Activated CD8-positive, alpha-beta memory T cell treated with anti-CD3 and anti-CD28 coated beads, Interleukin-2, amount 50 U/mL, for 24 hours (primary cell): ENCODE measurements at regions not wholly inside any gene's neighbourhood (a gene's known extent, or its start where the extent isn't known, plus 50 kb on each side); places are given as distances from the start of the nearest gene placed in this dataset.
"Not testable (repeated sequence)": the region's sequence is repeated elsewhere in the genome, so short reads cannot be mapped to it uniquely, and the experiment has no call there.

Experiments
- DNase-seq: peaks from one replicate; pipeline ENCODE4 v3.0.0-alpha.2; 2020; ENCODE audit errors: extremely low read depth

DNA sequence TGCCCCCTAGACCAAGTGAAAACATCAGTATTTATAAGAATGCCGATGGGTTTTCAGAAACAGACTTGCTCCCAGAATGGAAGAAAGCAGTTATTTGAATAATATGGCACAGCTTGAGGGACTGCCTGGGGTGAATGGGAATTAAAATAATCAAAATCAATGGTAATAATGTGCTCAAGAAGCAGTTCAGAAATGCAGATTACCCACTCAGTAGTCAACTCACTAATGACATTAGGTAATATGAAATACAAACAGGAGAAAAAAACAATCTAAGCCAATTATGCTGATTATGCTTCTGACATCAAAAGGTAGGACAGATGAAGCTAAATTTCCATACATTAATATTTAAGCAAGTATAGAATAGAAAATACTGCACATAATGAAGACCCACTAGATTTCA, 179.3 kb downstream of the ENC1 start:
- no peak for DNase-seq

DNA sequence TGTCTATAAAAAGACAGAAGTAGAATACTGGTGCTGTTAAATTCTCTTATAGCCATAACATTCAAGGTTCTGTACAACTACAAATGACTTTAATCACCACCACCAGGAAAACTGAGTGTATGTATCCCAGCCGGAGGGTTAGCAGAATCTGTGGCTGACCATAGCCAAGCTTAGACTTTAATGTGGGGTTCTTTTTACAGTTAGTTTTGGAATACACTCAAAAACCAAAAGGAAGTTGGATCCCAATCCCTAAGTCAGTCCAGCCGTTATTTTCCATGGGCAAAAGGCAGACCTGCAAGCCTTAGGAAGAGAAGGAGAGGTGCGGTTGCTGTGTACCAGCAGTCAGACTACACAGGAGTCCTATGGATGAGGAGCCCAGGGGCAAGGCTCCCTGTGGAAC, 179.8 kb downstream of the ENC1 start:
- DNase-seq, result no peak

DNA sequence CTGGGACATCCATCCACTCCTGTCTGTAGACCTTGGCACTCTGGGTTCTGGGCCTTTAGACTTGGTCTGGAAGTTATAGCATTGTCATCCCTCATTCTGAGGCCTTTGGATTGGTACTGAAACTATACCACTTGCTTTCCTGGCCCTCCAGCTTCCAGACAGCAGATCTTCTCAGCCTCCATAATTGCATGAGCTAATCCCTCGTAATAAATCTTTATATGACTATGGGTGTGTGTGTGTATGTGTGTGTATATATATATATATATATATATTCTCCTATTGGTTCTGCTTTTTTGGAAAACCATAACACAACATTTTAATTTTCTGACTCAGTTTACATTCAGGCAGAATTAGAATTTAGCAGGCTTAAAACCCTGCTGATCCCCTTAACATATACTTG, 180.5 kb downstream of the ENC1 start:
- no peak for DNase-seq

DNA sequence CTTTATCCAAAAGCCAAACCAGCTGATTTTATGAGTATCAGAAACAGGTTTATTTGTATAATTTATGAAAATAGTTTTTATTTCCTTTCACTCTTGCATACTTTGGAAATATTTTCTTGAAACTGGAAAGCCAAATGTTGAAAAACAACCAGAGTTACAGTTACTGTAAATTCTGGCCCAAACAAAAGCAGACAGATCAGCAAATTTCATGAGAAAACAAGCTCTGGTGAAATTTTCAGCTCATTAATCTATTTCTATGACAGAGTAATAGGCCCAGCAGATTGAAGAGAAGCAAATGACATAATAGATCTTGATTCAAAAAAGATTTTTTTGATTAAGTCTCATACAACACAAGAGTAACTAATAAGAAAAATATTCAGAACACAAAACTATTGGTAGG, 182.7 kb downstream of the ENC1 start:
- DNase-seq, result no peak

DNA sequence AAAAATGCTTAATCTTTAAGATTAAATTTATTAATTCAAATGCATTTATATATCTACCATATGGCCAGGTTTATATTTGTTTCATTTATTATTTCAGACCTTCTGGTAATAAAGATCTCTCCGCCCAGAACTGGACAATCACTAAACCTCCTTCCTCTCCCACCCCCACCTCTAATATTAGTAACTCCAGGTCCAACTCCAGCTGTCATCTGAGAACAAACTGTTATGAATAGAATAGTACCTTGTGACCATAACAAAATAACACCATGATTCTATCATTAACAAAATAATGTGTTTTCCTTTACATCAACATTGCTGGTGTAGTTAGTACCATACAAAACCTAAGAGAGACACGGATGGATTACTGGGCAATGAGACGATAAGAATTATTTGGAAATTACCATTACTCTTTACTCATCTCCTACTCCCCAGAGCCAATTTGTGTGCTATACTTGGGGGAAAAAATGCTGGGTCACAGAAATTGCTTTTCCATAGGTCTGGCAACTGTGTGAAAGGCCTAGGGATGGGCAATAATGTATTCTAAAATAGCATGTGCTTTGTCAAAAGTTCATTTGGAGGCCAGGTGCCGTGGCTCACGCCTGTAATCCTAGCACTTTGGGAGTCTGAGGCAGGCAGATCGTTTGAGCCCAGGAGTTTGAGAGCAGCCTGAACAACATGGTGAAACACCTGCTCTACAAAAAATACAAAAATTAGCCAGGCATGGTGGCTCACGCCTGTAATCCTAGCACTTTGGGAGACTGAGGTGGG, 186.1 kb downstream of the ENC1 start:
- DNase-seq, result no peak

DNA sequence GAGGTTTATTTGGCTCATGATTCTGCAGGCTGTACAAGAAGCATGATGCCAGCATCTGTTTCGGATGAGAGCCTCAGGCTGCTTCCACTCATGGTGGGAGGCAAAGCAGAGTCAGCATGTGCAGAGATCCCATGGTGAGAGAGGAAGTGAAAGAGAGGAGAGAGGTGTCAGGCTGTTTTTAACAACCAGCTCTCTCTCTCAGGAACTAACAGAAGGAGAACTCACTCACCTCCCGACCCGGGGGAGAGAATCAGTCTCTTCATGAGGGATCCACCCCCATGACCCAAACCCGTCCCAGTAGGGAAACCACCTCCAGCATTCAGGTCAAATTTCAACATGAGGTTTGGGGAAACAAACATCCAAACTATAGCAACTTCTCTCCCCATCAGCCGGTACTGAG, 187.7 kb downstream of the ENC1 start:
- no peak for DNase-seq

DNA sequence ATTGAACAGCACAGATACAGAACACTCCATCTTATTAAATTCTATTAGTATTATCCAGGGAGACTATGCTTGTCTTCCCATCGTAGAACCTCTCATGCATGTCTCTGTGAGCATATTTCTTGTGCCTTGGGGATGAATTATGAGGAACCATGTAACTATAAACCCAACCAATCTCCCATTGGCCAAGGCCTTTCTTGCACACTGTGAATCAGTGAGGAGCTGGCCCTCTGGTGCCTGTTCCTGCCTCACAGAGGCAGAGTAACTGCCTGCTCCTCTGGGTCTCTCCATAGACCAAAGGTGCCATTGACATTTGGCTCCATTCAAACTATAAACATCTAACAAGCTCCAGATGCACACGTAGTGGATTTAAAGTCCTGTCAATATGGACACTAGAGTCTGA, 190.4 kb downstream of the ENC1 start:
- no peak for DNase-seq

DNA sequence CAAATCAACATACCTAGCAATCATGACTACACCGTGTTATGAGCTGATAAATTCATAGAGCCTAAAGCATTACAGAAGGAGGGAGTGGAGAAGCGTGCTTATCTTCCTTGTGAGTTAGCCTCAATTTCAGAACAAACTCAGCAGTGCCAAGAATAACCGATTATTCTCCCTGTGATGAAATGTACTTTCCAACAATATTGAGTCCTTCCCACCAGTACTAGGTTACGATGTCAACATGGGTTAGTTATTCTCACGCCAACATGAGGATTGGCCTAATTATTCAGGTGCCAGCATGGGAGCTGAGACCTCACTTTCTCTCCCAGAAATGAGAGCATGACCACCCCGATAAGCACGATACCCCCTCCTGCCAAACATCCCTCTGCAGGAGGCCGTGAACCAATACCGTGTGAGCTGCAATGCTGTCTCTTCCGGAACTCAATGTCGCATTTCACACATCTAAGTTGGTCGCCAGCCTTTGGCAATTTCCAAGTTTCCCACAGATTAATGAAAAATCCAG, 193.7 kb downstream of the ENC1 start:
- no peak for DNase-seq

DNA sequence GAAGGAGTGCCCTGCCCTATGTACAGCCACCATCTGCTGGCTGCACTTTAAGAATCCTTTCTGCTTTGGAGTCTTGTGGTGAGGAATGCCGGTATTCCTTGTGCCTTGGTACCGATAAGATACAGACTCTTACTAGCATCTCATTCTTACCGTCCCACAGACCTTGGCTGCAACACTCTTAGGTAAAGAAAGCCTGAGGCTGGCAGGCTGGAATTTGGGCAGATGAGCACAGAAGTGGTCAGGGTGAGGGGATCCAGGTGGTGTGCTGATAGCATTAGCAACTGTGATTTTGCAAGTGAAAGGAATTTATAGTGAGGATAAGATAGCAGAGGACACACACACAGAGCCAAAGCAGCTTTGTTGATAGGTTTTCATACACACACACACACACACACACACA, 198.1 kb downstream of the ENC1 start:
- DNase-seq, result no peak

DNA sequence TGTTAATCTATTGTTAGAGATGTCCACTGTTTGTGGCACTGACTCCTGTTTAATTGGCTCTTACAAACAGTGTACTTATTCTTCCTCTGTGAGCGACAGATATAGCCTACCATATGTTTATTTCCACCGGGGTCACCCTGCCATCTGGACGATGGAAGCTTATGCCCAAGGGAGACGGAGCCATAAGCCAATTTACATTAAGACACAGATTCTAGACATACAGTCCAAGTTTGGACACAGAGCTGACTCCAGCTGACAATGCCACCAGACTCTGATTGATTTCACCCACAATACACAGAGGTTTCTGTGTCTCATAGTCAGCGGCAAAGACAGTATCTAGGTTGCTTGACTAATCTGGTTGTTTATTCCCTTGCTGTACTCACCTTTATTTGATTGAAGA, 198.9 kb downstream of the ENC1 start:
- no peak for DNase-seq

DNA sequence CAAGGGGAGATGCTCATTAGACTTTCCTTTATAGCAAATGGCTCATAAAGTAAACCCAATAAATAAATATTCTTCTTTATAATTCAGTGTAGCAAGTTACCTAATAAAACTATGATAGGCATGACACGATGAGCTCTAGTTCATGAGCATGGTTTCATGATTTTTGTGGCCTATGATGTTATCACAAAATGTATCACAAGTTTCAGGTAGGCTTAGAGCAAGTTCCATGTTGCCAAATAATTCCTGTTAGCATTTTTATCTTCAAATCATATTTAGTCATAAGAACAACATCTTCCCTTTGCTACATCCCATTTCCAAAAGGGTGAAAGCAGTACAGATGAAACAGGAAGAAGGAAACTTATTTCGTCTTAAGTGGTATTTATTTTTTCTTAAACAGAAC, 200.2 kb downstream of the ENC1 start:
- no peak for DNase-seq

DNA sequence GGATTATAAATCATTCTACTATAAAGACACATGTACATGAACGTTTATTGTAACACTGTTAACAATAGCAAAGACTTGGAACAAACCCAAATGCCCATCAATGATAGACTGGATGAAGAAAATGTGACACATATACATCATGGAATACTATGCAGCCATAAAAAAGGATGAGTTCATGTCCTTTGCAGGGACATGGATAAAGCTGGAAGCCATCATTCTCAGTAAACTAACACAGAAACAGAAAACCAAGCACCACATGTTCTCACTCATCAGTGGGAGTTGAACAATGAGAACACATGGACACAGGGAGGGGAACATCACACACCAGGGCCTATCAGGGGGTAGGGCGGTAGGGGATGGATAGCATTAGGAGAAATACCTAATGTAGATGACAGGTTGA, 202.7 kb downstream of the ENC1 start:
- DNase-seq, result not testable (repeated sequence)

DNA sequence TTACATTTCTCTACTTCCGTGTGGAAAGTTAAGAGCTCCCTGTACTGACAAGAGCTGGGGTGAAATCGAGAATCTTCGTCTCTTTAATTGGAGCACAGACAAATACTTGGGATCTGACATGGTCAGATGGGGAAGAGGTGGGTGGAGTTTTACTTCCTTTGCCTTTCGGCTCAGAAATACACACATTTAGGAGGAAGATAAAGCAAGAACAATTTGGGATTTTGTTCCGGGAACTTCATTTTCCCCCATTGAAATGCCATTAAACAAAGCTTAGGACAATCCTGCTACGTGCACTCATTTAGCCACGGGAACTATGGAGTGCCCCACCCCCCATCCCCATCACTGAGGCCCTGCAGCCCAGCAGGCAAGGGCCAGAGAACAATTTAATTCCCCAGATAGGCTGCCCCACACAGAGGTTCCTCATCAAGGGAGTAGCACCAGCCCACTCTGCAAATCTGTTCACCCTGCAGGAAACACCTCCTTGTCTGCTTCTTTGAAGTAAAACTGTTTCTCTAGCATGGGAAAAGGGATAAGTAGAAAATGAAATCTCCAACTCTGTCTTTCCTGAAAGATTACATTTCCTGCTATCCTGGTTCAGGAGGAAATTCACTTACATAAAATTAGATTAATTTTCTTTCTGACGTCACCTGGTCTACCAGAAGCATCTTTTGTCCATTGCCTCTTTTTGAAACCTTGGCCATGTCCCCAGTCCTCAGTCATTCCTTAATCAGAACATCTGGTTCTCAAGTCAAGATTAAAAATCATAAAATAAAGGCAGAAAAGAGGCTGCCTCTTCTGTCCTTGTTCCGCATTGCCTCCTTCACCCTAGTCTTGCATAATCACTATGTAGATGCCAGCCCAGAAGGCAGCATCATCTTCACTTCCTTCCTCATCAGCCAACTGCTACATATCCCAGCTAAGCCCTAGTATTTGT, 206.4 kb downstream of the ENC1 start:
- DNase-seq, result no peak

DNA sequence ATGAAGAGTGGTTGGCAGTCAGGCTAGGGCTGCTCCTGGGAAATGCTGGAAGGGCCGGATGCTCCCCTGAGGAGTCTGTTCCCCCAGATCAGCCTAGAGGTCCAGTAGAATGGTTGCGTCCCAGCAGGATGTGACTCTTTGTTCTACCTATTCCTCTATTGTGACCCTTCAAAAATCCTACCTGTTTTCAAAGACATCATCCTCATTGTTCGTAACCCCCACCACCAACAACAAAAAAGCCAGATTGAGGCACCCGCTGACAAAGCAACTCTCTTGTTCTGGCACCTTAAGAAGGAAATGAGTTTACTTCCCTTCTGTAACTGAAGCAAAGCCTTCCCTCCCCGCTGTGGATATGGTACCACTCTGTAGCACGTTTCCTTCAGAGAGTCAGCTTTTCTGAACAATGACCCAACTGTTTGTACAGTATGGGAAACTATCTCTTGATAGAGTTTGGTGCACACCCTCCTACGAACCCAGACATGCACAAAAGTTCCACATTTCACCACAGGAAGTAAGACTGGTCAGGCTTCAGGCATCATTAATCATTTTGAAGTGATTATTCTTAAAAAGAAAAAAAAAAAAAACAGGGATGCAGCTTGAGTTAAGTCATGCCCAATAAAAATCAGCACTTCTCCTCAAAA, 207.2 kb downstream of the ENC1 start:
- no peak for DNase-seq

DNA sequence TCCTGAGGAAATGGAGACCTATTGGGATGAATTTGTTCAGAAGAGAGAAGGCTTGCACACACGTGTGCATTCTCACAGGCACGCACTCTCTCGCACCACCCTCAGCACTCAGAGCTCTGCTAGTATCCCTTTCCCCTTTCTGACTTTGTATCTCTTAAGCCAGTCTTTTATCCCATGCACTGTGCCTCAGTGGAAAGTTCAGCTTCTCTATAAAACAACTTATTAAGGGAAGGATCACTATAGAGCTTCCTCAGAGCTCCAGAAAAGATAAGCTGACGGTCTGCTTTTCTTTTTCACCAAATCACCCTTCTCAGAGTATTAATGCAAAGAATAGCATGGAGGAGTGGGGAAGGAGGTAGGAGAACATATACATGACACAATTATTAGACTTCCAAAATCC, 207.8 kb downstream of the ENC1 start:
- no peak for DNase-seq

DNA sequence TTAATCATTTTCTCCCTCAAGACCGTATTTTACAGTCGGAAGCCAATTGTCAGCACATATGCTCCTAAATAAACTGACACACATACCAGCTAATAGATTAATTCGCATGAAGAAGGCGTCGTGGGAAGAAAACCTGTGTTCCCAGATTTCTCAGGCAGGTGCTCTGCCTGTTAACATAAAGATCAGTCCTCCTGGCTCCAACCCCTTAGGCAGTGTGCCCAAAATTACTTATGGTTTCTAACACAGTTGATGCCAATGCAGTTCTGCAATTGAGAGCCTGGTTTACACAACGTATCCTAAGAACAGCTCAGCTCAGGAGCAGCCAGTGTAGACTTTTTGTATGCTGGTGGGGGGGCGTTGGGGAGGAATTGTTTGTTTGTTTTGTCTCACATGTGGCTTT, 208.3 kb downstream of the ENC1 start:
- DNase-seq, result no peak

DNA sequence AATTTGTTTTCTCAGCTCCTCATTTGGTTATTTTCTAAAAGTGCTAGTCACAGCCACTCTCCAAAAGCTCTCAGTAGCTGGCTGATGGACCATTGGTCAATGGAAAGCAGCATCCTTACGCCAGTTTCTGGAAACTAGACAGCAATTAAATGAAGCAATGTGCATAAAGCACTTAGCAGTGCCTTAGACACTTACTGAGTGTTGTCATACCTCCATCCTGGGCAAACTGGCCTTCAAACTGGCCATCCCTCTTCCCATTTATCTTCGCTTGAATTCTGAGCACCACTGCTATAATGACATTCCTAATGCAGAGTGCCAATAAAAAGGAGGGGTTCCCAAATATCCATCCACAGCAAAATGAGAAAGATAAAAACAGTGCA, 209.2 kb downstream of the ENC1 start:
- DNase-seq, result no peak

DNA sequence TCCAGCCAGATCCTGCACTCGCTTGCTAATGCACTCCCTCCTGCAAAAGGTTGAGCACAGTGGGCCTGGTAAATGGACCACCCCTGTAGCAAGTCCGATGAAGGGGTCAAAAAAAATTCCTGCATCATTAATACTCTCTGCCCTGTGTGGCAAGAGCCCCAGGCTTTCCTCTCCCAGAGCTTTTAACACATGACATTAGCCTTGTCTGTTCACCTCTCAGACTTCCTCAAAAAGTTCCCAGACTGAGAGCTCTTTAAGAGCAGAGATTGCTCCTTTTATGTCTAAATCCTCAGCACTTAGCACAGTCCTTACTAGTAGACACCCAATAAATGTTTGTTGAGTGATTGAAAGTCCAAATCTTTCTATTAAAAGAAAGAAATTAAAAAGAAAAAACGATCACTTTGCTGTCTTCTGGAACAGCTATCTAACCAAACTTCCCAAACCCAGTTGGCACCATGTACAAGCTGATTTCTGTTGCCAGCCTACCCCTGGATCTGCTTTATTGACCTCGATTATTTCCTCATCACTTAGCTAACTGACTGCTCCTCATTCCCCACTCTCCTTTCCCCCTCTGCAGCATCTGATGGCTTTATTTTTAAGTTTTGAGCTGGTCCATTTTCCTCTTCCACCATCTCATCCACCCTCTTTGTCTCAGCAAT, 209.8 kb downstream of the ENC1 start:
- no peak for DNase-seq

DNA sequence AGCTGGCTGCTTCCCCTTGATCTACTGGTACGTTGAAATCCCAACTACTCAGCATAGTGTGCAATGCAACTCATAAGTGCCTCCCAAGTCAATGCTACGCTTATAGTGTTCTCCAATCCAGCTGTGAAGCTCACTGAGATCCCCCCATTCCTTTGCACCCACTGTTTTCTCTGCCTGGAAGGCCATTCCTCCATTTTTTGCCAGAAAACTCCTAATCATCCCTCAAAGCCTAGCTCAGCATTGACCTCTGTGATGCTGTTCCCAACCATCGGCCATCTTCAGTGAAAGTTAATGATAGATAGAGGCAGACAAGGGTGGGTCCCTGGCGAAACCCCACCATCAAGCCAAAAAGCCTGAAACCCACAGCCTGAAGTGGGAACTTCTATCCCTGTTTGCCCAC, 211.0 kb downstream of the ENC1 start:
- no peak for DNase-seq

DNA sequence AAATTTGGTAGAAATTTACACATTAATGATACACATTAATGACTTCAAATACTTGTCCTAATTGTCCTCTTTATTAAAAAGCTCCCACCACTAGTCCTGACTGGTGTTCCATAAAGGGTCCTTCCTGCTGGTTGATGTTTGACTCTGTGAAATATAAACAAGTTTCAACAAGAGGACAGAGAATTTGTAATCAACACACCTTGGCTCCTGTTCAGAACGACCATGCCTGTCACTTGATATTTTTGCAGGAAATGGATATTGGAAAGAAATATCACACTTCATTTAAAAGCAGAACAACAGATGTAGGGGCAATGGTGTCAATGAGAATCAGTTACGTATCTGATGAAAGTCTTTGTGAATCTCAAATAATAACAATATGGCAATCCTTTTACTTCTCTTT, 211.7 kb downstream of the ENC1 start:
- no peak for DNase-seq

DNA sequence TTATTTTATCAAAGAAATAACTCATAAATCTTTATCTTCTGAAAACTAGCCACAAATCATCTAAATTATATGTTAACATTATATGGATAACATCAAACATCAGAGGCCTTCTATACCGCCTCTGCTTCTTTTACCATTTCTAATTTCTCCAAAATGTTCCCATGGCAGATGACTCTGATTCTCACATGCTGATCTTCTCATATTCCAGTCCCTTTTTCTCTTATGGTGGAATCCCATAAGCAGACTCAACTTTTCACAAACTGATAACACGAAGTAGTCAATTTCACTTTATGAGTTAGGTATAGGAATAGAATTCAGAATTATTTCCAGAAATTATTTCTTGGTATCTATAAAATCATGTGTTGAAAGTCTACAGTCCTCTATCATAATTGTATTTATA, 212.3 kb downstream of the ENC1 start:
- no peak for DNase-seq

DNA sequence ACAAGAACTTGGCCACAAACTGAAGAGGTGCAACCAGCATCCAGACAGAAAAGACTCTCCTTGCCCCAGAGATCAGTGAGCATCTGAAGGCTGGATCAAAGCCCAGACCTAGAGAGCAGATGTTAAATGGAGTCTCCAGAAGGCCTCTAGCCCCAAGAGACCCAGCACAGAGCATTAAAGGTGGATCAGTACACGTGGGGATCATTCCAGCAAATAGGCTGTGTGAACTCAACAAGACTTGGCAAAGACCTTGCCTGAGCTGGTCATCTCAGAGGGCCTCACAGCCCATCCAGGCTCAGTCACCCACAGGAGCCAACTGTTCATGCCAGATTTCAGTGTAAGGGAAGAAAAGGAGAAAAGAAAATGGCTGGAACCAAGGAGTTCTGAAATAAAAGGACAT, 214.0 kb downstream of the ENC1 start:
- no peak for DNase-seq
